Endothelial cell of umbilical vein (primary cell): ENCODE measurements at regions not wholly inside any gene's neighbourhood (a gene's known extent, or its start where the extent isn't known, plus 50 kb on each side); places are given as distances from the start of the nearest gene placed in this dataset.

Experiments used
- BruUV-seq: library from RNA; stranded (reverse); fragments of 400-500 nt; replicated peaks from 2 replicates; lab custom pipeline; 2021; lab: Mats Ljungman, UMichigan
- CTCF ChIA-PET: fragments of 300-600, 350-600 bp; sonication (Branson Sonifier 250); formaldehyde crosslinking; loops from one replicate; lab custom pipeline; 2021; ENCODE audit warnings: antibody characterized with exemption, inconsistent platforms; lab: Charles Lee
- POLR2A ChIA-PET: fragments of 300-600, 350-600 bp; sonication (Branson Sonifier 250); formaldehyde crosslinking; loops from one replicate; lab custom pipeline; 2021; ENCODE audit warnings: antibody characterized with exemption, inconsistent platforms; lab: Charles Lee
- DNase-seq: peaks from one replicate; pipeline ENCODE4 v3.0.0-alpha.2; 2011; ENCODE audit warnings: low read depth, low spot score
- FAIRE-seq: peaks from 2 replicates; lab custom pipeline; 2011; peaks lifted over from hg19 to GRCh38; lab: Jason Lieb, UNC
- H2AFZ ChIP-seq: 2 replicates; pipeline ENCODE4 v1.6.0; 2012; ENCODE audit warnings: low read depth, low read length, control low read depth, inconsistent platforms
- H3K27ac ChIP-seq: 2 replicates; pipeline ENCODE4 v1.5.1; 2011; ENCODE audit warnings: low read depth, mild to moderate bottlenecking, control low read depth, low read length, moderate library complexity; ENCODE audit not compliant: insufficient read depth
- H3K27me3 ChIP-seq, 2 experiments: 2 replicates each; pipeline versions ENCODE4 v1.6.0 to v1.6.1; 2011; ENCODE audit warnings: low read length in 2 of 2, mixed read lengths in 1 of 2; ENCODE audit not compliant: control insufficient read depth in 2 of 2, insufficient read depth in 2 of 2
- H3K36me3 ChIP-seq, 2 experiments: 2 replicates in 1 of 2; 3 replicates in 1 of 2; pipeline ENCODE4 v1.5.1; 2011; ENCODE audit warnings: low read length in 2 of 2, mild to moderate bottlenecking in 1 of 2, moderate library complexity in 1 of 2; ENCODE audit not compliant: control insufficient read depth in 2 of 2, insufficient read depth in 2 of 2; ENCODE audit errors: extremely low read depth in 1 of 2
- H3K4me1 ChIP-seq: 3 replicates; pipeline ENCODE4 v1.5.1; 2011; ENCODE audit warnings: mild to moderate bottlenecking, low read length; ENCODE audit not compliant: control insufficient read depth, insufficient read depth; ENCODE audit errors: extremely low read depth
- H3K4me2 ChIP-seq: 2 replicates; pipeline ENCODE4 v1.6.1; 2011; ENCODE audit warnings: low read length, control low read depth, mixed read lengths; ENCODE audit not compliant: insufficient read depth
- H3K4me3 ChIP-seq, 3 experiments: fragments of 200-600 bp in 1 of 3; sonication (generic), shearing (Covaris generic) in 1 of 3; replicated peaks in 1 of 3; 2 replicates each; pipeline ENCODE4 v1.5.1; 2011 to 2016; ENCODE audit warnings: control low read depth in 3 of 3, low read length in 3 of 3, mild to moderate bottlenecking in 2 of 3, inconsistent platforms in 1 of 3, low read depth in 1 of 3, moderate library complexity in 1 of 3; ENCODE audit not compliant: insufficient read depth in 1 of 3
- H3K79me2 ChIP-seq: 2 replicates; pipeline ENCODE4 v1.6.0; 2012; ENCODE audit warnings: low read length, inconsistent platforms; ENCODE audit not compliant: control insufficient read depth, insufficient read depth
- H3K9ac ChIP-seq: replicated peaks from 2 replicates; pipeline ENCODE3; 2011; ENCODE audit warnings: low read length, control low read depth; ENCODE audit not compliant: insufficient read depth; ENCODE audit errors: extremely low read depth
- H3K9me1 ChIP-seq: replicated peaks from 3 replicates; pipeline ENCODE4 v1.6.0; 2011; ENCODE audit warnings: mild to moderate bottlenecking, low read length; ENCODE audit not compliant: control insufficient read depth, insufficient read depth; ENCODE audit errors: extremely low read depth
- H3K9me3 ChIP-seq: replicated peaks from 2 replicates; pipeline ENCODE4 v1.5.1; 2012; ENCODE audit warnings: low read length, inconsistent platforms; ENCODE audit not compliant: control insufficient read depth, insufficient read depth
- H4K20me1 ChIP-seq: replicated peaks from 2 replicates; pipeline ENCODE3; 2011; ENCODE audit warnings: mild to moderate bottlenecking, low read length; ENCODE audit not compliant: control insufficient read depth, insufficient read depth; ENCODE audit errors: extremely low read depth
- CTCF ChIP-seq, 2 donors: IDR thresholded peaks; 1 replicate in 1 of 2; 2 replicates in 1 of 2; pipeline ENCODE4 v1.5.1; 2011; ENCODE audit warnings: low read length in 2 of 2, mild to moderate bottlenecking in 2 of 2, moderate library complexity in 2 of 2, control low read depth in 1 of 2, inconsistent platforms in 1 of 2, low read depth in 1 of 2; ENCODE audit not compliant: insufficient read depth in 1 of 2; ENCODE audit errors: extremely low read depth in 1 of 2
- EZH2 ChIP-seq: IDR thresholded peaks from 2 replicates; pipeline ENCODE4 v1.6.1; 2012; ENCODE audit warnings: borderline replicate concordance, low read depth, mild to moderate bottlenecking, moderate library complexity, low read length, inconsistent platforms; ENCODE audit not compliant: severe bottlenecking
- FOS ChIP-seq: IDR thresholded peaks from 2 replicates; pipeline ENCODE4 v1.6.1; 2011; ENCODE audit warnings: mild to moderate bottlenecking, low read length, moderate library complexity, borderline replicate concordance; ENCODE audit not compliant: insufficient read depth
- GATA2 ChIP-seq: IDR thresholded peaks from 2 replicates; pipeline ENCODE4 v1.7.0; 2011; ENCODE audit warnings: low read depth, mild to moderate bottlenecking, moderate library complexity, mixed read lengths, low read length; ENCODE audit not compliant: insufficient read length, insufficient read depth
- JUN ChIP-seq: IDR thresholded peaks from 2 replicates; pipeline ENCODE4 v1.6.1; 2011; ENCODE audit warnings: borderline replicate concordance, low read depth; ENCODE audit not compliant: insufficient read length, insufficient read depth
- MAX ChIP-seq: IDR thresholded peaks from 2 replicates; pipeline ENCODE4 v1.6.1; 2011; ENCODE audit not compliant: insufficient read depth, insufficient read length
- MYC ChIP-seq: IDR thresholded peaks from one replicate; pipeline ENCODE4 v1.6.1; 2011; ENCODE audit warnings: mild to moderate bottlenecking, low read depth, low read length
- POLR2A ChIP-seq: IDR thresholded peaks from 2 replicates; pipeline ENCODE4 v1.6.1; 2012; ENCODE audit warnings: low read depth, mild to moderate bottlenecking, control low read depth, low read length
- POLR2AphosphoS5 ChIP-seq: IDR thresholded peaks from 2 replicates; pipeline ENCODE4 v1.6.1; 2012; ENCODE audit warnings: low read depth, mild to moderate bottlenecking, control low read depth, low read length, moderate library complexity; ENCODE audit not compliant: insufficient read depth
- dilution Hi-C: fragments of 300-500 bp; cut with MboI; formaldehyde crosslinking; loops from one replicate; pipeline ENCODE4 v1.15.0; 2019; ENCODE audit warnings: low sequenced_read_pairs; ENCODE audit not compliant: extremely low pct_ligation_motif_present
- intact Hi-C: fragments of 100-400 bp; cut with micrococcal nuclease; formaldehyde crosslinking; loops from one replicate; pipeline ENCODE4 v1.10.0; 2022

- peak; percentile 6 for DNase-seq
- no TSS peak for BruUV-seq
- Histone ChIP-seq H4K20me1 (no peaks in the 10 kb centered on the region), H3K27me3 (peaks cover 5 to 8% of the 10 kb centered on the region in 2 experiments), H3K36me3 (no peaks in the 10 kb centered on the region), H3K4me2 (no peak overlapping the region), H3K9ac (no peak overlapping the region), H3K27ac (no peak overlapping the region), H3K4me1 (no peaks in the 10 kb centered on the region), H3K4me3 (no peak overlapping the region), H3K79me2 (no peaks in the 10 kb centered on the region), H2AFZ (no peak overlapping the region), H3K9me3 (no peaks in the 10 kb centered on the region), H3K9me1 (no peaks in the 10 kb centered on the region)
- dilution Hi-C loops (no loop called here), intact Hi-C loops (no loop called here)
- TF ChIP-seq CTCF (IDR thresholded peaks at IDR 0.05; ENCODE audit: extremely low read depth in 1 of 2, insufficient read depth in 1 of 2, low read depth in 1 of 2, low read length in 2 of 2) (no peak), POLR2AphosphoS5 (no peak), MYC (no peak), FOS (no peak), EZH2 (no peak), POLR2A (no peak), JUN (no peak), MAX (no peak), GATA2 (no peak)
- ChIA-PET CTCF (no interaction called here), POLR2A (no interaction called here)
- FAIRE-seq = no peak
Measured at GRCh38 chr6:74128536-74128935, 432.5 kb downstream of the CD109 start.
